Liver (tissue), 8 donors: ENCODE measurements at regions not wholly inside any gene's neighbourhood (a gene's known extent, or its start where the extent isn't known, plus 50 kb on each side); places are given as distances from the start of the nearest gene placed in this dataset.
A peak's percentile ranks its signal among the peaks of the same experiment; 100 is the strongest.

Experiments
- DNase-seq: peaks from one replicate; pipeline ENCODE4 v3.0.0-alpha.2; 2017; ENCODE audit warnings: low spot score
- H3K27ac ChIP-seq, 2 donors: one replicate each; pipeline ENCODE4 v1.7.0; 2013; ENCODE audit warnings: inconsistent platforms in 2 of 2, low read length in 2 of 2, control low read depth in 1 of 2, low read depth in 1 of 2, mild to moderate bottlenecking in 1 of 2
- H3K27me3 ChIP-seq, 4 donors: one replicate each; pipeline versions ENCODE4 v1.6.1 to v1.7.0; 2013; ENCODE audit warnings: low read length in 3 of 4, inconsistent platforms in 1 of 4, mild to moderate bottlenecking in 1 of 4, moderate library complexity in 1 of 4; ENCODE audit not compliant: control insufficient read depth in 4 of 4, insufficient read depth in 4 of 4
- H3K36me3 ChIP-seq, 4 donors: one replicate each; pipeline versions ENCODE4 v1.6.1 to v1.7.0; 2013; ENCODE audit warnings: low read length in 3 of 4, mild to moderate bottlenecking in 3 of 4, low read depth in 1 of 4, moderate library complexity in 1 of 4; ENCODE audit not compliant: control insufficient read depth in 4 of 4, insufficient read depth in 3 of 4
- H3K4me1 ChIP-seq, 4 donors: one replicate each; pipeline versions ENCODE4 v1.6.1 to v1.7.0; 2013; ENCODE audit warnings: low read length in 3 of 4, mild to moderate bottlenecking in 3 of 4, moderate library complexity in 1 of 4; ENCODE audit not compliant: control insufficient read depth in 4 of 4, insufficient read depth in 4 of 4
- H3K4me3 ChIP-seq, 3 donors: one replicate each; pipeline versions ENCODE4 v1.6.1 to v1.7.0; 2013; ENCODE audit warnings: low read length in 3 of 3, control low read depth in 1 of 3, low read depth in 1 of 3, mild to moderate bottlenecking in 1 of 3
- H3K9ac ChIP-seq, 2 donors: one replicate each; pipeline ENCODE4 v1.7.0; 2013; ENCODE audit warnings: low read length in 2 of 2, mild to moderate bottlenecking in 2 of 2, moderate library complexity in 2 of 2, control low read depth in 1 of 2, low read depth in 1 of 2
- H3K9me3 ChIP-seq, 4 donors: one replicate each; pipeline versions ENCODE4 v1.6.1 to v1.7.0; 2013; ENCODE audit warnings: low read length in 3 of 4; ENCODE audit not compliant: control insufficient read depth in 4 of 4
- FOXA1 ChIP-seq: IDR thresholded peaks from 2 replicates; pipeline ENCODE4 v1.6.1; 2016; ENCODE audit warnings: antibody characterized with exemption
- HNF4G ChIP-seq: IDR thresholded peaks from 2 replicates; pipeline ENCODE4 v1.6.1; 2016; ENCODE audit warnings: antibody characterized with exemption
- RAD21 ChIP-seq, 2 donors: IDR thresholded peaks; 2 replicates each; pipeline ENCODE4 v1.6.1; 2016; ENCODE audit warnings: antibody characterized with exemption in 2 of 2, mild to moderate bottlenecking in 2 of 2
- RXRA ChIP-seq, 2 donors: IDR thresholded peaks; 2 replicates each; pipeline ENCODE4 v1.6.1; 2017 to 2018; ENCODE audit warnings: antibody characterized with exemption in 2 of 2, mild to moderate bottlenecking in 1 of 2
- YY1 ChIP-seq: IDR thresholded peaks from 2 replicates; pipeline ENCODE4 v1.6.1; 2016; ENCODE audit warnings: antibody characterized with exemption, mild to moderate bottlenecking
- WGBS: extraction: QIAGEN DNeasy Blood & Tissue Kit; methylation state at CpG from one replicate; pipeline ENCODE4 v1.1.7; 2013; 5-methylcytosine and 5-hydroxymethylcytosine counted together
- TF ChIP-seq, protein P1 (sequence below): fragments of 150-350 bp; IDR thresholded peaks from 2 replicates; pipeline ENCODE4 v1.5.1; 2017; ENCODE audit warnings: improper control_type of control experiment, low read depth, low read length; ENCODE audit not compliant: missing input control
- TF ChIP-seq, protein P2 (sequence below): IDR thresholded peaks from 2 replicates; pipeline ENCODE4 v1.6.1; 2016; ENCODE audit warnings: antibody characterized with exemption
- TF ChIP-seq, protein P3 (sequence below): IDR thresholded peaks from 2 replicates; pipeline ENCODE4 v1.6.1; 2016; ENCODE audit warnings: antibody characterized with exemption, mild to moderate bottlenecking
- donor health status: healthy.
- donor health status: healthy.
- donor health status: healthy.
- donor health status: healthy.
- donor health status: healthy.

DNA sequence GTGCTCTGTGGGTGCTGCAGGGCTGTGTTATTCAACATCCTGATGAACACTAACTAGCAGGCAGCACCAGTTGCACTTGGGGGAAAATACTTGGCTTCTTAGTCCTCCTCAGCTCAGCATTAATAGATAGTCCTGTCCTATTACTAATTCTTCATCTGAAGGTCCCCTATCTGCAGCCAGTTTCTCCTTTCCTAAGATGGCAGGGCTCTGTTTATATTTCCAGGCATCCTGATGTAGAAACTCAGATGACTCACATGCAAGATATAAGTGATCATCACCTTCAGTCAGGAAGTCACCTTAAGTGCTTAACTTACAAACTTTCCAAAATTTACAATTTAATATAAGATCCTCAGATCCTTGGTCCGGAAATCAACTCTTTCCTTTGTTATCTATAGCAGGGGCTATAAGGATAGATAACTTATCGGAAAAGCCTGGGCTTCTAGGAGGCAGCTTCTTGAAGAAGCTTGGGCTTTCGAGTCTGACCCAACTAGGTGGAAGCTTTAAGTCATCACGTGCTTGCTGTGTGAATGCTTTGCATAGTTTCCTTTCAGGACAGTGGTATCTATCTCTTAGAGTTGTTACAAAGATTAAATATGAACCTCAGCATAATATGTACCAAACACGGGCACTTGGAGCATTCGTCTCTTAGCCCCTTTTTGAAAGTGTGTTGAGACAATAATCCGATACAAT, 181.0 kb upstream of the GRIP1 start (continued):
- TF ChIP-seq, protein P1, sequence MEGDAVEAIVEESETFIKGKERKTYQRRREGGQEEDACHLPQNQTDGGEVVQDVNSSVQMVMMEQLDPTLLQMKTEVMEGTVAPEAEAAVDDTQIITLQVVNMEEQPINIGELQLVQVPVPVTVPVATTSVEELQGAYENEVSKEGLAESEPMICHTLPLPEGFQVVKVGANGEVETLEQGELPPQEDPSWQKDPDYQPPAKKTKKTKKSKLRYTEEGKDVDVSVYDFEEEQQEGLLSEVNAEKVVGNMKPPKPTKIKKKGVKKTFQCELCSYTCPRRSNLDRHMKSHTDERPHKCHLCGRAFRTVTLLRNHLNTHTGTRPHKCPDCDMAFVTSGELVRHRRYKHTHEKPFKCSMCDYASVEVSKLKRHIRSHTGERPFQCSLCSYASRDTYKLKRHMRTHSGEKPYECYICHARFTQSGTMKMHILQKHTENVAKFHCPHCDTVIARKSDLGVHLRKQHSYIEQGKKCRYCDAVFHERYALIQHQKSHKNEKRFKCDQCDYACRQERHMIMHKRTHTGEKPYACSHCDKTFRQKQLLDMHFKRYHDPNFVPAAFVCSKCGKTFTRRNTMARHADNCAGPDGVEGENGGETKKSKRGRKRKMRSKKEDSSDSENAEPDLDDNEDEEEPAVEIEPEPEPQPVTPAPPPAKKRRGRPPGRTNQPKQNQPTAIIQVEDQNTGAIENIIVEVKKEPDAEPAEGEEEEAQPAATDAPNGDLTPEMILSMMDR, result no peak
- TF ChIP-seq, protein P2, sequence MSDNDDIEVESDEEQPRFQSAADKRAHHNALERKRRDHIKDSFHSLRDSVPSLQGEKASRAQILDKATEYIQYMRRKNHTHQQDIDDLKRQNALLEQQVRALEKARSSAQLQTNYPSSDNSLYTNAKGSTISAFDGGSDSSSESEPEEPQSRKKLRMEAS, result no peak
- TF ChIP-seq HNF4G, result no peak

DNA sequence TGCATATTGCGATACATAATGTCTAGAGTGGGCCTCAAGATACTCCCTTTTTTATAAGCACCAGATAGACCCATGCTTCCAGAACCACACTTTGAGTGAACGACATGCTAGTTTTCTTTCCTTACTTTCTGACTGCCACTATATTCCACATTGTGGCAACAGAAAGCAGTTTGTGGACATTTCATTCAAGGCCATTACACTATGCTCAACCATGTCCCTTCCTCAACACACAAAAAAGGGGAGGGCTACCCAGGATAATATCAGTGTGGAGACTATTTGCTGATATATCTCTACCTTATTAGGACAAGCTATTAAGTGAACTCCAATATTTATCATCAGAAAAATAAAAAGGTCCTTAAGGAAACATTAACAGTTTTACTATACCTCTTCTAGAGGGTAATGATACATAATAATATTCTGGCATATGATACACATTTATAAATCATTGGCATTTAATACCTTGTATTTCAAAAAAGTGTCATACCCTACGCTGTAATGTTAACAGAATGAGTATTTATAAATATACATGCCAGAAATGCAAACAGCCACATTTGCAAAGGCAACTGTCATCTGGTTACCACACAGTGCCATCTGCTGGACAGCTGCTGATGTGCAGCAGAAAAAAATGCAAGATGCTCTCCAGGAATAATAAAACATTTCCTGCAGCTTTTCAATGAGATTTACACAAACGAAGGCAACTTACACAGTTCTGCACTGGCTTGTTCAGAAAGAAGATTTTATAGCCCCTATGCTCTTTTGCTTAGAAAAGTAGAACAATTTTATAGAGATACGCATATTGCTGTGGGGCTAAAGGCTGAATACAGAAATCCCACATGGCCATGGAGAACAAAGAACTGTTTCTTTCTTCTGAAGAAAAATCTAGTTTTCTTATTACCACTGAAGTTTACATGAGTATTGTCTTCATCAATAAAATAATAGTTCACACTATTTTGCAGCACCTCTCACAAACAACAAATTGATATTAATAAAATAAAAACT, 182.2 kb upstream of the GRIP1 start:
- TF ChIP-seq, protein P3, sequence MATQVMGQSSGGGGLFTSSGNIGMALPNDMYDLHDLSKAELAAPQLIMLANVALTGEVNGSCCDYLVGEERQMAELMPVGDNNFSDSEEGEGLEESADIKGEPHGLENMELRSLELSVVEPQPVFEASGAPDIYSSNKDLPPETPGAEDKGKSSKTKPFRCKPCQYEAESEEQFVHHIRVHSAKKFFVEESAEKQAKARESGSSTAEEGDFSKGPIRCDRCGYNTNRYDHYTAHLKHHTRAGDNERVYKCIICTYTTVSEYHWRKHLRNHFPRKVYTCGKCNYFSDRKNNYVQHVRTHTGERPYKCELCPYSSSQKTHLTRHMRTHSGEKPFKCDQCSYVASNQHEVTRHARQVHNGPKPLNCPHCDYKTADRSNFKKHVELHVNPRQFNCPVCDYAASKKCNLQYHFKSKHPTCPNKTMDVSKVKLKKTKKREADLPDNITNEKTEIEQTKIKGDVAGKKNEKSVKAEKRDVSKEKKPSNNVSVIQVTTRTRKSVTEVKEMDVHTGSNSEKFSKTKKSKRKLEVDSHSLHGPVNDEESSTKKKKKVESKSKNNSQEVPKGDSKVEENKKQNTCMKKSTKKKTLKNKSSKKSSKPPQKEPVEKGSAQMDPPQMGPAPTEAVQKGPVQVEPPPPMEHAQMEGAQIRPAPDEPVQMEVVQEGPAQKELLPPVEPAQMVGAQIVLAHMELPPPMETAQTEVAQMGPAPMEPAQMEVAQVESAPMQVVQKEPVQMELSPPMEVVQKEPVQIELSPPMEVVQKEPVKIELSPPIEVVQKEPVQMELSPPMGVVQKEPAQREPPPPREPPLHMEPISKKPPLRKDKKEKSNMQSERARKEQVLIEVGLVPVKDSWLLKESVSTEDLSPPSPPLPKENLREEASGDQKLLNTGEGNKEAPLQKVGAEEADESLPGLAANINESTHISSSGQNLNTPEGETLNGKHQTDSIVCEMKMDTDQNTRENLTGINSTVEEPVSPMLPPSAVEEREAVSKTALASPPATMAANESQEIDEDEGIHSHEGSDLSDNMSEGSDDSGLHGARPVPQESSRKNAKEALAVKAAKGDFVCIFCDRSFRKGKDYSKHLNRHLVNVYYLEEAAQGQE, result peak; percentile 29
- TF ChIP-seq YY1 (no peak), RAD21 (IDR thresholded peaks at IDR 0.05) (peak; percentile 72 to 81), HNF4G (no peak), RXRA (IDR thresholded peaks at IDR 0.05) (no peak), FOXA1 (no peak)
- TF ChIP-seq, protein P1, result peak; percentile 94
- 42% methylated on average over 5 of the region's 5 CpGs for WGBS

More for the DNA sequence above, 182.2 kb upstream of the GRIP1 start:
- Histone ChIP-seq H3K9ac (no peak overlapping the region), H3K27me3 (peaks cover 0 to 4% (median 0%) of the 10 kb centered on the region in 4 donors), H3K4me3 (no peak overlapping the region), H3K4me1 (no peaks in the 10 kb centered on the region), H3K27ac (no peak overlapping the region), H3K9me3 (no peaks in the 10 kb centered on the region), H3K36me3 (no peaks in the 10 kb centered on the region)
- peak; percentile 65 for DNase-seq
